NOMO-1 treated with DMSO at 0.1 percent for 48 hours (cell line): ENCODE measurements at regions not wholly inside any gene's neighbourhood (a gene's known extent, or its start where the extent isn't known, plus 50 kb on each side); places are given as distances from the start of the nearest gene placed in this dataset.
"Not testable (repeated sequence)": the region's sequence is repeated elsewhere in the genome, so short reads cannot be mapped to it uniquely, and the experiment has no call there.

ENCODE experiments used
- DNase-seq: peaks from one replicate; lab custom pipeline; 2025; ENCODE audit not compliant: unreplicated experiment; lab: John Stamatoyannopoulos, UW

DNA sequence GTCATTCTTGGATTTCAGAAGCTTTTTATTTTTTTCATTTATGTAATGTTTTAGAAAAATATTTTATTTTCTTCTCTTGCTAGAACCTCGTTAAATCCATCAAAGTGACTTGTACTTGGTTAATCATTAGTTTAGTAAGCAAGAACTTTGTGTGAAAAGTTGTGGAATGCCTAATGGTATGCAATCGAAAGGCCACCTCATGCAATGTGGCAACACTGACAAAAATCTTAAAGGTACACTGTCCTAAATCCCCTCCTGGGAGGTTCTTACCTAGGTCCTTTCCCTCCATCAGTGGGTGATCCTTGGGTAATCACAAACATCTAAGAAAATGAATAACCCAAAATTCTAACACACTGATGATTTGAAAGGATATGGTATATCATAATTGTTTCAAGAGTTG is 304.2 kb downstream of the DNAH5 start:
- no peak for DNase-seq

DNA sequence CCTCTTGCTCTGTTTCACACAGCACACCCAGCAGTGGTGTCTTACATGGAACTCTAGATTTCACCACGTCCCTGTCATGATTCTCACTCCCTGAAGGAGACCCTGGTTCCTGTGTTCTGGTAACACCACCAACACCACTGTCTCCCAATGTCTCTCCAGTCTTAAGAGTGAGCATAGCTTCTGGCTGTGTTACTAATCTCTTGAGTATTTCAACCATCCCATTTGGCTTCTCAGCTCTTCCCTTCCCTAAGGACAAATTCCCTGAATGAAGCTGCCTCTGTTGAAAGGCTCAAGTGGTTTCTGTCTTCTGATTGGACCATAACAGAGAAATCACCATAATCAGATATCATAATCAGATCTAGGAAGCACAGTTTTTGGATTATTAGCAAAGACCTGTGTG is 311.8 kb downstream of the DNAH5 start:
- DNase-seq: no peak

DNA sequence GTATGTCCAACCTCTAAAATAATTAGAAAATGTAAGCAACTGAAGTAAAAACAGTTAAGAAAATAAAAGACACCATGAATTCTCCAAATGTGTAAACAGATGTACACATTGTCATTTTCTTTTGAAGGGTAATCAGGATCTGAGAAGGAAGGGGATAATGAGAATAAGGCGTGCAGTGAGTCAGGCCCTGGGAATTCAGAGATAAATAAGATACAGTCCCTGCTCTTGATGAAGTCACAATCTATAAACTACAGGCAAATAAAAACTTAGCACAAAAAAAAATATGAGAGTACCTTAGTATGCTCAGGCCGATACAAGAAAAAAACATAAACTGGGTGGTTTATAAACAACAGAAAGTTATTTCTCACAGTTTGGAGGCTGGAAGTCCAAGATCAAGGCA is 315.3 kb downstream of the DNAH5 start:
- no peak for DNase-seq

DNA sequence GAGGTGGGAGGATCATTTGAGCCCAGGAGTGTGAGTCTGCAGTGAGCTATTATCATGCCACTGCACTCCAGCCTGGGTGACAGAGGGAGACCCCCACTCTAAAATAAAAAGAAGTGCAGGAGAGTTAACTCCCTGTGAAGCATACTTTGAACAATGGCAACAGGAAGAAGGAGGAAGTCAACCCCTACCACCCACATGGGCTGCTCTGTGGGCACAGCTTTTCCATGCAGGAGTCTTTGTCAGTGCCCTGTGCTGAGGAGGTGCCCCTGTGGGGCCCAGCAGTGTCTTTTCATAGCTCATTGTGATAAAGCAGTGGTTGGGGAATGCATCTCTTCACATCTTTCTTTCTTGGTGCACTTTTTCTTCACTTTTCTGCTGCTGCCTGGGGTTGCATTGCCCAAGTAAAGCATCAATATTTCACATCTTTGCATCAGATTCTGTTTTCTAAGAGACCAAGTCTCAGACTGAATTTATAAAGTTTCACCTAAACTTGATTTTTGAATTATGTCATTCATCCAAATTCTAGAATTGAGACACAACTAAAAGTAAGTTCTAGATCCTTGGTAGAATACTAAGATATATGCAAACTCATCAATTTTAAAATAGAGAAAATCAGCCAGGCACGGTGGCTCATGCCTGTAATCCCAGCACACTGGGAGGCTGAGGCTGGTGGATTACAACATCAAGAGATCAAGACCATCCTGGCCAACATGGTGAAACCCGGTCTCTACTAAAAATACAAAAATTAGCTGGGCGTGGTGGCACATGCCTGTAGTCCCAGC is 316.6 kb downstream of the DNAH5 start:
- DNase-seq: no peak

DNA sequence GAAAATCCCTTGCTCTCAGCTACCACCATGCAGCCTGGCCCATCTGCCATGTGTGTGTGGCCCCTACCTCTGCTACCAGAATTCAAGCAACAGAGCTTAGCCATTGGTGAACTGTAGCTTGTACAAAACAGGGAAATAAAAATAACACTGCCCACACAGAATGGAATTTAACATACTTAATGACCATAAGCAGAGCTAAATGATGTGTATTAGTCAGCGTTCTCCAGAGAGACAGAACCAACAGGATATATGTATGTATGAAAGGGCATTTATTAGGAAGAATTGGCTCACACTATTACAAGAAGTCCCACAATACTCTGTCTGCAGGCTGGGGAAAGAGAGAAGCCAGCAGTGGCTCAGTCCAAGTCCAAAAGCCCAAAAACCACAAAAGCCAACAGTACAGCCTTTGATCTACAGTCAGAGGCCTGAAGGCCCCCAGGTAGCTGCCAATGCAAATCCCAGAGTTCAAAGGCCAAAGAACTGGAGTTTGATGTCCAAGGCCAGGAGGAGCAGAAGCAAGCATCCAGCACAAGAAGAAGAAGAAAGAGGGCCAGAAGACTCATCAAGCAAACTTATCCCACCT is 318.8 kb downstream of the DNAH5 start:
- DNase-seq: no peak

DNA sequence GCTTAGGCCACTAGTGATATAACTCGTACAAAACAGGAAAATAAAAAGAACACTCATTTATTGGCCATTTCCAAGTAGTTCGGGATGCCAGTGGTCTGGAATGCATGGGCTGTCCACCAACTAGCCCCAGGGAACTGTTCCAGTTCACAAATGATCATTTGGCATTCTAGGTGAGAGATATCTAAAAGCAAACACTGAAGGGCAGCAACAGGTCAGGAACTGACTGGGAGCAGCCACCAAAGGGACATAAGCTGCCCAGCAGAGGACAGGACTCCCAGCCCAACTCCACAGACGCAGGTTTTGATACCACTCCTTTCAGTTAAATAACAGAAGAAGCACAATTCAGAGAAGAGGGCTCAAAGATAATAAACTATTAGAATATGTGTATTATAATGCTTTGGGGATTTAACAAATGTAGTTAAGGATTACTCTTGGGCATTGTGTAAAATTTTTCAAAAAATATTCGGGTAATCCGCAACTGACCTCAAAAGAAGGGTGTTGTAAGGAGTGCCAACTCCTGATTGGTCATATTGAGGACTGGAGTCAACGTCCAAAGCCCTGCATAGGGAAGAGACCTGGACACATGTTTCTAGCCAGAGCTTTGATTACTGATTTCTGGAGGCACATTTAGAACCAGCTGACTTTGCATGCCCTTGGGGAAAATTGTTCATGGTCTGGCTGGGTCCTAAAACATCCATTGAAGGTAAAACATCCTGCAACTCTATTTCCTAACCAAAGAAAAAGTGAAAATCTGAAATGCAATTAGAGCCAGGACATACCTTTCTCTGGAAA is 320.0 kb downstream of the DNAH5 start:
- no peak for DNase-seq

DNA sequence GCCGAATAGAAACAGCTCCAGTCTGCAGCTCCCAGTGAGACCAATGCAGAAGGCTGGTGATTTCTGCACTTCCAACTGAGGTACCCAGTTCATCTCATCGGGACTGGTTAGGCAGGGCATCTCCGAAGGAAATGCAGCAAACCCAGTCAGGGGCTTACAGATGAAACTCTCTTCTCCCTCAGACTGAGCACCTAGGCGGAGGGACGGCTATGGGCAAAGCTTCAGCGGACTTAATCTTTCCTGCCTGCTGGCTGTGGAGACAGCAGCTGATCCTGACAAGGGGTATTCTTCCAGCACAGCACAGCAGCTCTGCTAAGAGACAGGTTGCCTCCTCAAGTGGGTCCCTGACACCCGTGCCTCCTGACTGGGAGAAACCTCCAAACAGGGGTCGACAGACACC is 330.9 kb downstream of the DNAH5 start:
- DNase-seq: no peak

DNA sequence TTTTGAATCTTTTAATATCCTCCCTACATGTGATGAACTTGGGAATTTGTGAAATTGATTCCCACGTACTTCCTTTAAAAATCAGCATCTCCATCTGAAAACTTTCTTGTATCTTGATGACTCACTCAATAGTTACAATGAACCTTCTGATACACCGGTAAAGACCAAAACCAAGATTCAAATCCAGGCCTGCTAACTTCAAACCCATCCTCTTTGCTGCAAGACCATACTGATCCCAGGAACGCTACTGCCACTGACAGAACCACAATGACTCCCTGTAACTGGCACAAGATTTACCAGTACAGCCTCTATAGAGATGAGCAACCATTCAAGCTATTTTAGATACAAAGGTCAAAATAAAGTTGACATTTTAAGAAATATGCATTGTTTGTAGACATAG is 332.9 kb downstream of the DNAH5 start:
- no peak for DNase-seq

DNA sequence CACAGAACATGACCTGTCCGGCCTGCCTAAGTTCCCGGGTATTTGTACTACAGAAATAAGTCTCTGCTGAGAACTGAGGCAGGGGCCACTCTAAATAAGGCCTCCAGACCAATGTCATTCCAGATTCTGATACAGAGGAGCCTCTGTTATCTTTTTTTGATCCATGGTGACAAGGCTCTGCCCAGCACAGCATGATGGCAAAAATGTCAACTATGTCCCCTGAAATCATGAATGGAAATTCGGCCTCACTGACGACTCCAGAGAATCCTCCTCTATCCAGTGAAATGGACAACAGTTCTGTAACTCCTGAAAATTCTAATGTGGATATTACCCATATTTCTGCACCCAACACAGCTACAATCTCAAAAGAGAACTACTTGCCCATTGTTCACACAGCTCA is 335.0 kb downstream of the DNAH5 start:
- no peak for DNase-seq

DNA sequence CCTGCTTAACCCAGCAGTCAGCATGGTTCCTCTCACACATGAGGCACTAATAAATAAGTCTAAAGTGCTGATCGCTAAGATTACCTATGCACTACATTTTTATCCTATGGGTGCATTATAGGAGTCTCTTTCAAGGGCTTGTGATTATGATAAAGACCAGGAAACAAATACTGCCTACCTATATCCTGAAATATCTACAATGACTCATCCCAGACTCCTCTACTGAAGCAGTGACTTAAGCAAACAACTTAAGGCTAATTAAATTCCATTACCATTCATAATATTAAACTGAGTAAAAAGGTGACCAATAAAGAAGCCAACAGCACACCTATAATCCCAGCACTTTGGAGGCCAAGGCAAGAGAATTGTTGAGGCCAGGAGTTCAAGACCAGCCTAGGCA is 338.4 kb downstream of the DNAH5 start:
- DNase-seq: no peak

DNA sequence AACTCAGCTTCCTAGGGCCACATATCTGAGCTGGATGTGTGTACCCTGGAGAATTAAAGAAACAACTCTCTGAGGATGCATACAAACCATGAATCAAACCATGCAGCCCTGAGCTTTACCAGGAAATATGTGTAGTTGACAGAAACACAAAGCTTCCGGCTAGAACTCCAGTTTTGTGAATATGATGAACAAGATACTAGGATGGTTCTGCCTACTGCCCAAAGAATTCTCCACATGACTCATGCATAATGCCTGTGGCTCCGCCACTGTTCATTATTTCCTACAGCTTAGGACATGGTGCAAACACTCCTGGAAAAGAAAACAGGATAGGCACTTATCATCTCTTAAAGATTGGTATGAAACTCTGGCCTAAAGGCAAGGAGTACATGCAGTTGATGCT is 343.4 kb downstream of the DNAH5 start:
- DNase-seq: no peak

DNA sequence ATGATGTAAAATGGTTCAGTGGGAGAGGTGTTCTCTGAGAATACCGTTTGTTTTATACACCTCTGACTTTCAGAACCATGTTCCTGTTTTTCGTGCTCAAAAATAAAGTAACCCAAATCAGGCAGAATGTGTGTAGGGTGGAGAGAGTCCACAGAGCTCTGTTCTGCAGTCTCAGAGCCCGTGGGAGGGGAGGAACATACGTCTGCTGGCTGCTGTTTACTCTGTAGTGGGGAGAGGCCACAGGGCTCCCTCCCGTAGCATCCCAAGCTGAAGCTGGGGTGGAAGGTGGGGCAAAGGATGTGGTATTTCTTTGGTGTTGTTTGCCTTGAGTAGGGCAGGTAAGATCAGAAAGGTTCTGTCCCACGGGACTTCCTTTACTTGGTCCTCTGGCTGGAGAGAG is 348.5 kb downstream of the DNAH5 start:
- DNase-seq: no peak

DNA sequence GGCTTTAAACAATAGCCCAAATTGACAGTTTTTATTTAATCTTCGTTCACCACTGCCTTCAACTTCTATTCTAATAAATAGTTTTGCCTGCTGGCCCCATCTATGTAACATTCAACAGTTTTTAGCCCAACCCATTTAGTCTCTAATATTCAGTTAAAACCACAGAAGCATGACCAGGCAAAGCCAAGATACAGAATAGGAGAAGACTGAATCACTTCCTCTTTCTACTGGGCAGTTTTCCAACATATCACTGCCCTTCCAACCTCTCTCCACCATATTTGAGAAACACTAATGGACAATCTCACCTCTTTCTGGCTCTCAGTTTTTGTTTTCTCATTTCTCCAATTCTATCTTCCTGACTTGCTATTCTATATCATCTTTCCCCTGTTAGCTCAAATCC is 352.9 kb downstream of the DNAH5 start:
- DNase-seq: peak; percentile 95

DNA sequence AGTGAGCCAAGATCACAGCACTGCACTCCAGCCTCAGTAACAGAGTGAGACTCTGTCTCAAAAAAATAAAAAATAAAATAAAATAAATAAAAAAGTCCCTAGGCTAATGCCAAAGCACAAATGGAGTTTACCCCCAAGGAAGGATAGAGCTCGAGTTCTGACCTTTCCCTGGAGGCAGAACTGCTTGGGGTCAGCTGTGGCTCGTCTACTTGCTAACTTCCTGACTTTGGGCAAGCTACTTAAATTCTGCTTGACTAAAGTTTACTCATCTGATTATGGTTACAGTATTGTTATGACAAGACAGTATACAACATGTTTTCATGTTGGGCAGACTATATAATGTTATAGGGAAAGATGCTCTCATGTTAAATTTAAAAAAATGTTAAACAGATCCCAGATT is 359.2 kb downstream of the DNAH5 start:
- DNase-seq: no peak

DNA sequence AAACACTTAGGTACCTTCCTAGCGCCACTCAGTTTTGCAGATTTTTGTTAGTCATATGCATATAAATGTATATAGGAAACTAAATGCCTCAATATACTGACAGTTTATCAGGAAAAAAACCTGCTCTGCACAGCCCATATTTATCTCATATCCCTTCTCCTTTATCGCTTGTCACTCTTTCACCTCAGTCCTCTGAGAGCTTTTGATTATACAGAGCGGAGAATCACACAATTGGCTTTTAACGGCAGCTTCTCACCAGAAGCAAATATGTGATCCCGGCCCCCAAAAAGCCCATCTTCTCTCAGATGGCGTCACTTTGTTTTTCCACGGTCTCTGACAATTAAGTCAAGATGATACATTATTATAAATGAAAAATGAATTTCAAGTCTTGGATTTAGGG is 362.6 kb downstream of the DNAH5 start:
- no peak for DNase-seq

DNA sequence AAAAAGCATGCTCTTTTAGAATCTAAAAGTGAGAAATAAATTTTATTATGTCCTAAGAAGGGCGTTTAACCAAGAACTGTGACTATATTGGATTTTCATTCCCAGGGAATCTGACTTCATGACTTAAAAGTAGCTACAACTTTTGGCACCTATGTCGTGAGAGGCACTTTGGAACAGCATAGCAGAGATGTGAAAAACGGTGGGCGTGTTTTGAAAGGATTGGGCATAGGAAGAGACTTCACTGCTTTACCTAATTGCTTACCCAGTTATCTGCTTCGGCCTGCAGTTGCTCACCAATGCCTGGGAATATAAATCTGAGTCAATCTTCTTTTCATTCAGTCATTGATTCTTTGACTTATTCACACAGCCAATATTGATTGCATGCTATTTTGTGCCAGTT is 363.4 kb downstream of the DNAH5 start:
- DNase-seq: no peak

DNA sequence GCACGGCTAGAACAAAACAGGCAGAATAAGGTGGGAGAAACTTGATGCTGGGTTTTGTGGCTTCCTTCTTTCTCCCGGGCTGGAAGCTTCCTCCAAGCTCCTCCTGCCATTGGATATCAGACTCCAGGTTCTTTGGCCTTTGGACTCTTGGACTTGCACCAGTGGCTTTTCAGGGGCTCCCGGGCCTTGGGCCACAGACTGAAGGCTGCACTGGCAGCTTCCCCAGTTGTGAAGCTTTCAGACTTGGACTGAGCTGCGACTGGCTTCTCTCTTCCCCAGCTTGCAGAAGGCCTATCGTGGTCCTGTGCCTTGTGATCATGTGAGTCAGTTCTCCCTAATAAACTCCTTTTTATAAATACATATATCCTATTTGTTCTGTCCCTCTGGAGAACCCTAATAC is 364.4 kb downstream of the DNAH5 start:
- no peak for DNase-seq

DNA sequence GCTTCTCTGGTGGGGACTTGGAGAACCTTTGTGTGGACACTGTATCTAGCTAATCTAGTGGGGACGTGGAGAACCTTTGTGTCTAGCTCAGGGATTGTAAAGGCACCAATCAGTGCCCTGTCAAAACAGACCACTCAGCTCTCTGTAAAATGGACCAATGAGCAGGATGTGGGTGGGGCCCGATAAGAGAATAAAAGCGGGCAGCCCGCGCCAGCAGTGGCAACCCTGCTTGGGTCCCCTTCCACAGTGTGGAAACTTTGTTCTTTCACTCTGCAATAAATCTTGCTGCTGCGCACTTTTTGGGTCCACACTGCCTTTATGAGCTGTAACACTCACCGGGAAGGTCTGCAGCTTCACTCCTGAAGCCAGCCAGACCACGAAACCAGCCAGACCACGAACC is 365.4 kb downstream of the DNAH5 start:
- DNase-seq: not testable (repeated sequence)

DNA sequence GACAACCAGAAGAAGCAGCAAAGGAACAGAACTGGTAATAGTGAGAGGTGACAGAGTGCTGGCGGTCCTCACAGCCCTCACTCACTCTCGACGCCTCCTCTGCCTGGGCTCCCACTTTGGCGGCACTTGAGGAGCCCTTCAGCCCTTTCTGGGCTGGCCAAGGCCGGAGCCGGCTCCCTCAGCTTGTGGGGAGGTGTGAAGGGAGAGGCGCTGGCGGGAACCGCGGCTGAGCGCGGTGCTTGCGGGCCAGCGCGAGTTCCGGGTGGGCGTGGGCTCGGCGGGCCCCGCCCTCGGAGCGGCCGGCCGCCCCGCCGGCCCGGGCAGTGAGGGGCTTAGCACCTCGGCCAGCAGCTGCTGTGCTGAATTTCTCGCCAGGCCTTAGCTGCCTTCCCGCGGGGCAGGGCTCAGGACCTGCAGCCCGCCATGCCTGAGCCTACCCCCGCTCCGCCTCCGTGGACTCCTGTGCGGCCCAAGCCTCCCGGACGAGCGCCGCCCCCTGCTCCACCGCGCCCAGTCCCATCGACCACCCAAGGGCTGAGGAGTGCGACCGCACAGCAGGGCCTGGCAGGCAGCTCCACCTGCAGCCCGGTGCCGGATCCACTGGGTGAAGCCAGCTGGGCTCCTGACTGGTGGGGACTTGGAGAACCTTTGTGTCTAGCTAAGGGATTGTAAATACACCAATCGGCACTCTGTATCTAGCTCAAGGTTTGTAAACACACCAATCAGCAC is 366.0 kb downstream of the DNAH5 start:
- not testable (repeated sequence) for DNase-seq

DNA sequence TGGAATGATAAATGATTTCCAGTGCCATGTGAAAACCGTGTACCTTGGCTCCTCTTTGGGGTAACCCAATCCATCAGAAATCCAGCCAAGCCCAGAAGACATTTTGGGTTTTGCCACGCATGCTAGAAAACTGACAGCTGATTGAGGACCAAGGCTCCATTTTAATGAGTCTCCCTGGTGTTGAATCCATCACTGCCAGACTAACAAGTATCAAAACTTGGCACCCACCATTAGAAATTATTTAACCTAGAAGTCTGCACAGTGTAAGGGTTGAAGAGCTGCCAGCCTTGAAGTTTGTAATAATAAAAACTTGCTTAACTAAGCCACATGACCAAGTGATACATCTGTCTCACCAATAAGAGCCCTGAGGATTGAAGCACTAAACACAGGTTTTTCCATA is 369.9 kb downstream of the DNAH5 start:
- no peak for DNase-seq

DNA sequence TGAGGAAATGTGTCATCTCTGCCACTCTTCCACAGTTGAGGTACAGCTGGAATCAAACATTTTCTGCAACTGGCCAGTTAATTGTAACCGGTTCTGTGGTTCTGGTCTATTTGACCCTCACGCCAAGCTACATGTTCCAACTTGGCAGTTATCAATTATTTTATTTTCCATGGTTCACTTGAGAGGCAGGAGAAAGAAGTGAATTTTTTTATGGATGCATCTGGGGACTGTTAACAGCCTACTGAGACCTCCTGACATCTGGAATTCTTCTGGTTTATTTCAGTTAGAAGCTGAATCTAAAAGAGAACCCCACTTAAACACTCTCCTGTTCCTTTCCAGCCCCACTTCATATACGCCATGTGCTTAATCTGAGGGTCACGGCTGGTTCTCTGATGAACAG is 372.3 kb downstream of the DNAH5 start:
- no peak for DNase-seq
